Panc1 (cell line): ENCODE measurements at regions not wholly inside any gene's neighbourhood (a gene's known extent, or its start where the extent isn't known, plus 50 kb on each side); places are given as distances from the start of the nearest gene placed in this dataset.

Experiments used
- ATAC-seq: fragments of 200-7000 bp; cut with Tn5 transposase; 2 replicates; pipeline ENCODE4 v1.9.1; 2020; ENCODE audit warnings: mild to moderate bottlenecking, moderate library complexity
- BruUV-seq: library from RNA; stranded (reverse); fragments of 400-500 nt; replicated peaks from 2 replicates; lab custom pipeline; 2021; lab: Mats Ljungman, UMichigan
- CTCF ChIA-PET: fragments of 300-600 bp; sonication (Branson Sonifier 250); formaldehyde crosslinking; loops from one replicate; lab custom pipeline; 2022; ENCODE audit warnings: antibody characterized with exemption; lab: Charles Lee
- POLR2A ChIA-PET: fragments of 300-600 bp; sonication (Branson Sonifier 250); formaldehyde crosslinking; loops from one replicate; lab custom pipeline; 2022; ENCODE audit warnings: antibody characterized with exemption; lab: Charles Lee
- DNase-seq: peaks from one replicate; pipeline ENCODE4 v3.0.0-alpha.2; 2010; ENCODE audit warnings: low read depth, low spot score
- H3K27ac ChIP-seq: 2 replicates; pipeline ENCODE4 v1.5.1; 2011; ENCODE audit warnings: mild to moderate bottlenecking, low read length, inconsistent platforms
- H3K27me3 ChIP-seq: fragments of 200-500 bp; sonication (Bioruptor generic); 2 replicates; pipeline ENCODE4 v1.6.0; 2014; ENCODE audit warnings: low read length, inconsistent platforms; ENCODE audit not compliant: control insufficient read depth, insufficient read depth
- H3K36me3 ChIP-seq: fragments of 200-500 bp; sonication (Bioruptor generic); 2 replicates; pipeline ENCODE4 v1.5.1; 2014; ENCODE audit warnings: inconsistent platforms, mild to moderate bottlenecking, low read length, moderate library complexity; ENCODE audit not compliant: control insufficient read depth, insufficient read depth
- H3K4me1 ChIP-seq: 2 replicates; pipeline ENCODE4 v1.5.1; 2011; ENCODE audit warnings: inconsistent platforms, mild to moderate bottlenecking, low read length, moderate library complexity; ENCODE audit not compliant: control insufficient read depth, insufficient read depth
- H3K4me3 ChIP-seq, 2 experiments: 2 replicates each; pipeline ENCODE4 v1.5.1; 2011 to 2012; ENCODE audit warnings: low read depth in 2 of 2, low read length in 2 of 2, mild to moderate bottlenecking in 2 of 2, inconsistent platforms in 1 of 2, moderate library complexity in 1 of 2
- H3K9me3 ChIP-seq: fragments of 200-500 bp; sonication (Bioruptor generic); 2 replicates; pipeline ENCODE4 v1.5.1; 2014; ENCODE audit warnings: low read depth, mild to moderate bottlenecking, inconsistent platforms, low read length, moderate library complexity; ENCODE audit not compliant: control insufficient read depth, insufficient read depth
- POLR2AphosphoS5 ChIP-seq: IDR thresholded peaks from 2 replicates; pipeline ENCODE4 v1.6.1; 2012; ENCODE audit warnings: mild to moderate bottlenecking, low read depth, low read length, moderate library complexity
- SIN3A ChIP-seq: IDR thresholded peaks from 2 replicates; pipeline ENCODE4 v1.6.1; 2012; ENCODE audit warnings: low read depth, mild to moderate bottlenecking, low read length, moderate library complexity, borderline replicate concordance; ENCODE audit not compliant: insufficient read depth
- TCF7L2 ChIP-seq: IDR thresholded peaks from 2 replicates; pipeline ENCODE4 v1.6.1; 2011; ENCODE audit warnings: mild to moderate bottlenecking, low read depth, low read length, inconsistent platforms
- in situ Hi-C: cut with HindIII; loops from 2 replicates; pipeline ENCODE4 v1.10.0; 2016; ENCODE audit warnings: low sequenced_read_pairs, low pct_unique_long_range_greater_than_20kb
- intact Hi-C: fragments of 100-400 bp; cut with micrococcal nuclease; formaldehyde crosslinking; loops from one replicate; pipeline ENCODE4 v1.10.0; 2022; ENCODE audit not compliant: unreplicated experiment
- TF ChIP-seq, protein P1 (sequence below), 2 experiments: IDR thresholded peaks; 2 replicates each; pipeline ENCODE4 v1.6.1; 2011 to 2012; ENCODE audit warnings: low read depth in 2 of 2, control low read depth in 1 of 2, low read length in 1 of 2, mild to moderate bottlenecking in 1 of 2, moderate library complexity in 1 of 2; ENCODE audit not compliant: insufficient read depth in 1 of 2
- TF ChIP-seq, protein P2 (sequence below): fragments of 450-650 bp; IDR thresholded peaks from 2 replicates; pipeline ENCODE4 v1.5.1; 2017; ENCODE audit warnings: mild to moderate bottlenecking

GRCh38 chr5:104815212-104815611, 1252.6 kb upstream of the NUDT12 start:
- Histone ChIP-seq H3K27me3 (no peaks in the 10 kb centered on the region), H3K9me3 (no peaks in the 10 kb centered on the region), H3K4me1 (no peaks in the 10 kb centered on the region), H3K4me3 (no peak overlapping the region), H3K27ac (no peak overlapping the region), H3K36me3 (no peaks in the 10 kb centered on the region)
- DNase-seq (no peak), ATAC-seq (no peak)
- TF ChIP-seq, protein P1, sequence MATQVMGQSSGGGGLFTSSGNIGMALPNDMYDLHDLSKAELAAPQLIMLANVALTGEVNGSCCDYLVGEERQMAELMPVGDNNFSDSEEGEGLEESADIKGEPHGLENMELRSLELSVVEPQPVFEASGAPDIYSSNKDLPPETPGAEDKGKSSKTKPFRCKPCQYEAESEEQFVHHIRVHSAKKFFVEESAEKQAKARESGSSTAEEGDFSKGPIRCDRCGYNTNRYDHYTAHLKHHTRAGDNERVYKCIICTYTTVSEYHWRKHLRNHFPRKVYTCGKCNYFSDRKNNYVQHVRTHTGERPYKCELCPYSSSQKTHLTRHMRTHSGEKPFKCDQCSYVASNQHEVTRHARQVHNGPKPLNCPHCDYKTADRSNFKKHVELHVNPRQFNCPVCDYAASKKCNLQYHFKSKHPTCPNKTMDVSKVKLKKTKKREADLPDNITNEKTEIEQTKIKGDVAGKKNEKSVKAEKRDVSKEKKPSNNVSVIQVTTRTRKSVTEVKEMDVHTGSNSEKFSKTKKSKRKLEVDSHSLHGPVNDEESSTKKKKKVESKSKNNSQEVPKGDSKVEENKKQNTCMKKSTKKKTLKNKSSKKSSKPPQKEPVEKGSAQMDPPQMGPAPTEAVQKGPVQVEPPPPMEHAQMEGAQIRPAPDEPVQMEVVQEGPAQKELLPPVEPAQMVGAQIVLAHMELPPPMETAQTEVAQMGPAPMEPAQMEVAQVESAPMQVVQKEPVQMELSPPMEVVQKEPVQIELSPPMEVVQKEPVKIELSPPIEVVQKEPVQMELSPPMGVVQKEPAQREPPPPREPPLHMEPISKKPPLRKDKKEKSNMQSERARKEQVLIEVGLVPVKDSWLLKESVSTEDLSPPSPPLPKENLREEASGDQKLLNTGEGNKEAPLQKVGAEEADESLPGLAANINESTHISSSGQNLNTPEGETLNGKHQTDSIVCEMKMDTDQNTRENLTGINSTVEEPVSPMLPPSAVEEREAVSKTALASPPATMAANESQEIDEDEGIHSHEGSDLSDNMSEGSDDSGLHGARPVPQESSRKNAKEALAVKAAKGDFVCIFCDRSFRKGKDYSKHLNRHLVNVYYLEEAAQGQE (IDR thresholded peaks at IDR 0.05; ENCODE audit: insufficient read depth in 1 of 2, low read depth in 2 of 2, low read length in 1 of 2), result no peak
- TF ChIP-seq SIN3A (no peak), TCF7L2 (no peak), POLR2AphosphoS5 (no peak)
- TF ChIP-seq, protein P2, sequence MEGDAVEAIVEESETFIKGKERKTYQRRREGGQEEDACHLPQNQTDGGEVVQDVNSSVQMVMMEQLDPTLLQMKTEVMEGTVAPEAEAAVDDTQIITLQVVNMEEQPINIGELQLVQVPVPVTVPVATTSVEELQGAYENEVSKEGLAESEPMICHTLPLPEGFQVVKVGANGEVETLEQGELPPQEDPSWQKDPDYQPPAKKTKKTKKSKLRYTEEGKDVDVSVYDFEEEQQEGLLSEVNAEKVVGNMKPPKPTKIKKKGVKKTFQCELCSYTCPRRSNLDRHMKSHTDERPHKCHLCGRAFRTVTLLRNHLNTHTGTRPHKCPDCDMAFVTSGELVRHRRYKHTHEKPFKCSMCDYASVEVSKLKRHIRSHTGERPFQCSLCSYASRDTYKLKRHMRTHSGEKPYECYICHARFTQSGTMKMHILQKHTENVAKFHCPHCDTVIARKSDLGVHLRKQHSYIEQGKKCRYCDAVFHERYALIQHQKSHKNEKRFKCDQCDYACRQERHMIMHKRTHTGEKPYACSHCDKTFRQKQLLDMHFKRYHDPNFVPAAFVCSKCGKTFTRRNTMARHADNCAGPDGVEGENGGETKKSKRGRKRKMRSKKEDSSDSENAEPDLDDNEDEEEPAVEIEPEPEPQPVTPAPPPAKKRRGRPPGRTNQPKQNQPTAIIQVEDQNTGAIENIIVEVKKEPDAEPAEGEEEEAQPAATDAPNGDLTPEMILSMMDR, result no peak
- CTCF ChIA-PET, result no interaction called here
- in situ Hi-C loops, result no loop called here
- POLR2A ChIA-PET, result interaction anchor here (0.7 kb wide), 1 partner anchor 282 kb away, joined by 3 read pairs; no protein-coding TSS in a partner anchor
- BruUV-seq, result no TSS peak
- intact Hi-C loops, result no loop called here

DNA sequence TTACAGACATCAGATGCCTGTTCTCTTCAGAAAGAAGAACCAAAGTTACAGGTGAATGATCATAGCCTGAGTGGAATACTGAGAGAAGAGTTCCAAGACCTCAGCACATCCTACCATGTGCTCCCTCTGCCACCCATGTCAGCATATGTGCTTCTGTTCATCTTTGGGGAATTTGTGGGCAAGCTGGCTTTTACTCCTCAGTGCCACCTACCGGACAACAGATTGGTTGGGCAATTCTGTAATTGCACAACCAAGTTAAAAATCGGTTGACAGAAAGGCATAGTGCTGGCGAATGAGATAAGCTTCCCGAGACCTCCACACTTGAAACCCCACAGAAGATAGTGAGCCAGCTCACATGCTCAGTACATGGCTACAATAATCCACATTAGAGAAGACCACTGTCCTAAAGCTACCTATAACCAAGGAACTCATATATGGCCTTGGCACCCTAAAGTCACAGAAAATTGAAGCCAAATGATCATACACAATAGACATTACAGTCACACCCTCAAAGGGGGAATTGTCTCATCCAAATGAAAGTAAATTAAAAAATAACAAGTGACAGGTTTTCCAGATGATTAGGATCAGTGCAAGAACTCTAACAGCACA, 1238.0 kb upstream of the NUDT12 start:
- ChIA-PET POLR2A (no interaction called here), CTCF (no interaction called here)
- no peaks in the 10 kb centered on the region for H3K9me3 ChIP-seq
- in situ Hi-C loops (no loop called here), intact Hi-C loops (no loop called here)
- DNase-seq (peak; percentile 15), ATAC-seq (no peak)
- H3K27me3 ChIP-seq, result no peaks in the 10 kb centered on the region
- BruUV-seq, result no TSS peak
- H3K4me1 ChIP-seq, result no peaks in the 10 kb centered on the region; the same call in 1 of the 2 replicates
- no peak overlapping the region; the same call in 1 of the 2 replicates for H3K27ac ChIP-seq
- H3K36me3 ChIP-seq, result no peaks in the 10 kb centered on the region
- H3K4me3 ChIP-seq, result no peak overlapping the region
- TF ChIP-seq, protein P2, result peak; percentile 49
- TF ChIP-seq POLR2AphosphoS5, result no peak
